Stimulated activated CD8-positive, alpha-beta memory T cell treated with anti-CD3 and anti-CD28 coated beads, Interleukin-15, amount 100 ng/mL, for 4 hours (primary cell): ENCODE measurements at regions not wholly inside any gene's neighbourhood (a gene's known extent, or its start where the extent isn't known, plus 50 kb on each side); places are given as distances from the start of the nearest gene placed in this dataset.
A peak's percentile ranks its signal among the peaks of the same experiment; 100 is the strongest.
"Not testable (repeated sequence)": the region's sequence is repeated elsewhere in the genome, so short reads cannot be mapped to it uniquely, and the experiment has no call there.

Experiments used
- DNase-seq, 2 donors: peaks; one replicate each; pipeline ENCODE4 v3.0.0-alpha.2; 2020; ENCODE audit warnings: low read depth in 2 of 2

GRCh38 chr22:25456300-25457043, 108.0 kb upstream of the GRK3 start:
- not testable (repeated sequence) for DNase-seq

GRCh38 chr22:25458631-25459030, 105.8 kb upstream of the GRK3 start:
- DNase-seq: not testable (repeated sequence)

- not testable (repeated sequence) for DNase-seq
These were observed 103.8 kb upstream of the GRK3 start for GRCh38 chr22:25460682-25461081.

- DNase-seq: no peak
These were observed 103.2 kb upstream of the GRK3 start for GRCh38 chr22:25461301-25461700.

- DNase-seq: peak; percentile 9 to 30
These were observed 101.8 kb upstream of the GRK3 start for GRCh38 chr22:25462474-25463346.

- not testable (repeated sequence) for DNase-seq
These were observed 101.2 kb upstream of the GRK3 start for GRCh38 chr22:25463347-25463628.

- not testable (repeated sequence) for DNase-seq
These were observed 100.1 kb upstream of the GRK3 start for GRCh38 chr22:25464326-25464725.

GRCh38 chr22:25465949-25466348, 98.5 kb upstream of the GRK3 start:
- no peak for DNase-seq

GRCh38 chr22:25472382-25472781, 92.1 kb upstream of the GRK3 start:
- DNase-seq: no peak

- DNase-seq: no peak
These were observed 89.0 kb upstream of the GRK3 start for GRCh38 chr22:25475257-25476022.

GRCh38 chr22:25477358-25477757, 87.1 kb upstream of the GRK3 start:
- DNase-seq: no peak

- DNase-seq: no peak
These were observed 86.4 kb upstream of the GRK3 start for GRCh38 chr22:25478111-25478510.

- DNase-seq: no peak
These were observed 85.9 kb upstream of the GRK3 start for GRCh38 chr22:25478528-25478927.

GRCh38 chr22:25480868-25481267, 83.6 kb upstream of the GRK3 start:
- not testable (repeated sequence) for DNase-seq

- DNase-seq: no peak
These were observed 82.2 kb upstream of the GRK3 start for GRCh38 chr22:25482091-25482760.

- no peak for DNase-seq
These were observed 81.4 kb upstream of the GRK3 start for GRCh38 chr22:25482868-25483639.

- no peak for DNase-seq
These were observed 80.5 kb upstream of the GRK3 start for GRCh38 chr22:25483931-25484330.

GRCh38 chr22:25484521-25485315, 79.8 kb upstream of the GRK3 start:
- no peak for DNase-seq

GRCh38 chr22:25485626-25486545, 78.6 kb upstream of the GRK3 start:
- no peak for DNase-seq
